ENCODE measurements at regions not wholly inside any gene's neighbourhood (a gene's known extent, or its start where the extent isn't known, plus 50 kb on each side); places are given as distances from the start of the nearest gene placed in this dataset.

GRCh38 chr1:215022741-215023141, 59.8 kb upstream of the KCNK2 start:
- TF ChIP-seq GATA3 (IDR thresholded peaks at IDR 0.05; ENCODE audit: low read depth, low read length) (no peak), GATA2 (IDR thresholded peaks at IDR 0.05; ENCODE audit: low read depth, low read length) (no peak)

GRCh38 chr1:215023155-215023832, 59.2 kb upstream of the KCNK2 start:
- TF ChIP-seq GATA3 (IDR thresholded peaks at IDR 0.05; ENCODE audit: low read depth, low read length) (no peak), GATA2 (IDR thresholded peaks at IDR 0.05; ENCODE audit: low read depth, low read length) (no peak)

GRCh38 chr1:215028954-215029353, 53.6 kb upstream of the KCNK2 start:
- no peak for TF ChIP-seq GATA3 (IDR thresholded peaks at IDR 0.05; ENCODE audit: low read depth, low read length)
- no peak for TF ChIP-seq GATA2 (IDR thresholded peaks at IDR 0.05; ENCODE audit: low read depth, low read length)

- TF ChIP-seq GATA2 (IDR thresholded peaks at IDR 0.05; ENCODE audit: low read depth, low read length), result no peak
- TF ChIP-seq GATA3 (IDR thresholded peaks at IDR 0.05; ENCODE audit: low read depth, low read length), result no peak
These were observed 51.1 kb upstream of the KCNK2 start for GRCh38 chr1:215031392-215031791.
